ENCODE measurements at regions not wholly inside any gene's neighbourhood (a gene's known extent, or its start where the extent isn't known, plus 50 kb on each side); places are given as distances from the start of the nearest gene placed in this dataset.

- TF ChIP-seq CTCF (IDR thresholded peaks at IDR 0.05 in 2 of 3, conservative IDR thresholded peaks at IDR 0.05 in 1 of 3; ENCODE audit: borderline replicate concordance in 1 of 3, insufficient read depth in 1 of 3, low read depth in 2 of 3, low read length in 2 of 3) (no peak), CBX3 (IDR thresholded peaks at IDR 0.05; ENCODE audit: low read depth) (no peak), POLR2AphosphoS5 (IDR thresholded peaks at IDR 0.05; ENCODE audit: low read depth, low read length) (no peak), SP1 (IDR thresholded peaks at IDR 0.05; ENCODE audit: low read depth) (no peak)
- TF ChIP-seq, protein P1, sequence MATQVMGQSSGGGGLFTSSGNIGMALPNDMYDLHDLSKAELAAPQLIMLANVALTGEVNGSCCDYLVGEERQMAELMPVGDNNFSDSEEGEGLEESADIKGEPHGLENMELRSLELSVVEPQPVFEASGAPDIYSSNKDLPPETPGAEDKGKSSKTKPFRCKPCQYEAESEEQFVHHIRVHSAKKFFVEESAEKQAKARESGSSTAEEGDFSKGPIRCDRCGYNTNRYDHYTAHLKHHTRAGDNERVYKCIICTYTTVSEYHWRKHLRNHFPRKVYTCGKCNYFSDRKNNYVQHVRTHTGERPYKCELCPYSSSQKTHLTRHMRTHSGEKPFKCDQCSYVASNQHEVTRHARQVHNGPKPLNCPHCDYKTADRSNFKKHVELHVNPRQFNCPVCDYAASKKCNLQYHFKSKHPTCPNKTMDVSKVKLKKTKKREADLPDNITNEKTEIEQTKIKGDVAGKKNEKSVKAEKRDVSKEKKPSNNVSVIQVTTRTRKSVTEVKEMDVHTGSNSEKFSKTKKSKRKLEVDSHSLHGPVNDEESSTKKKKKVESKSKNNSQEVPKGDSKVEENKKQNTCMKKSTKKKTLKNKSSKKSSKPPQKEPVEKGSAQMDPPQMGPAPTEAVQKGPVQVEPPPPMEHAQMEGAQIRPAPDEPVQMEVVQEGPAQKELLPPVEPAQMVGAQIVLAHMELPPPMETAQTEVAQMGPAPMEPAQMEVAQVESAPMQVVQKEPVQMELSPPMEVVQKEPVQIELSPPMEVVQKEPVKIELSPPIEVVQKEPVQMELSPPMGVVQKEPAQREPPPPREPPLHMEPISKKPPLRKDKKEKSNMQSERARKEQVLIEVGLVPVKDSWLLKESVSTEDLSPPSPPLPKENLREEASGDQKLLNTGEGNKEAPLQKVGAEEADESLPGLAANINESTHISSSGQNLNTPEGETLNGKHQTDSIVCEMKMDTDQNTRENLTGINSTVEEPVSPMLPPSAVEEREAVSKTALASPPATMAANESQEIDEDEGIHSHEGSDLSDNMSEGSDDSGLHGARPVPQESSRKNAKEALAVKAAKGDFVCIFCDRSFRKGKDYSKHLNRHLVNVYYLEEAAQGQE (IDR thresholded peaks at IDR 0.05; ENCODE audit: low read depth), result no peak
Measured at GRCh38 chr4:170230242-170230641, 140.5 kb upstream of the AADAT start.
